Uterus (tissue), 2 donors: ENCODE measurements at regions not wholly inside any gene's neighbourhood (a gene's known extent, or its start where the extent isn't known, plus 50 kb on each side); places are given as distances from the start of the nearest gene placed in this dataset.

Experiments used
- POLR2A ChIP-seq, 2 donors: fragments of 450-650 bp; IDR thresholded peaks; one replicate each; pipeline ENCODE4 v1.6.1; 2016; ENCODE audit warnings: antibody characterized with exemption in 2 of 2, mild to moderate bottlenecking in 1 of 2, moderate library complexity in 1 of 2
- TF ChIP-seq, protein P1 (sequence below), 4 experiments: fragments of 200-600 bp in 2 of 4; fragments of 450-650 bp in 2 of 4; sonication (generic) in 2 of 4; IDR thresholded peaks; one replicate each; pipeline ENCODE4 v1.5.1; 2016 to 2019; ENCODE audit warnings: antibody characterized with exemption in 4 of 4, mild to moderate bottlenecking in 2 of 4, moderate library complexity in 1 of 4

DNA sequence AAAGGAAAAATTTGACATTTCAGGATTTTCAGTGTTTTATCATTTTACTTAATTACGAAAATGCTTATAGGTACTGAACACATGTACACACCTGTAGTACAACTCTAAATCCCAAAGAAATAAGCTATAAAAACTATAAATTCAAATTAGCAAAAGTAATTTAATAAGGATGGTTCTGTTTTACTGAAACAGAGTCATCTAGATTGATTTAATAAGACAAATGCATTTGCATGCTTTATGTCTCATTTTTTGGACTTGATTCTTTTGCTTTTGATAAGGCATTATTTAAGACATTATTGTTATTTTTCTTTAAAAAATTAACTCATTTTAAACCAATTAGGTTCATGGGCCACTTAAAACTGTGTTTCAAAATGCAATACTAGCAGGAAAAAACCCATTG lies 201.2 kb downstream of the PIK3R1 start:
- TF ChIP-seq, protein P1, sequence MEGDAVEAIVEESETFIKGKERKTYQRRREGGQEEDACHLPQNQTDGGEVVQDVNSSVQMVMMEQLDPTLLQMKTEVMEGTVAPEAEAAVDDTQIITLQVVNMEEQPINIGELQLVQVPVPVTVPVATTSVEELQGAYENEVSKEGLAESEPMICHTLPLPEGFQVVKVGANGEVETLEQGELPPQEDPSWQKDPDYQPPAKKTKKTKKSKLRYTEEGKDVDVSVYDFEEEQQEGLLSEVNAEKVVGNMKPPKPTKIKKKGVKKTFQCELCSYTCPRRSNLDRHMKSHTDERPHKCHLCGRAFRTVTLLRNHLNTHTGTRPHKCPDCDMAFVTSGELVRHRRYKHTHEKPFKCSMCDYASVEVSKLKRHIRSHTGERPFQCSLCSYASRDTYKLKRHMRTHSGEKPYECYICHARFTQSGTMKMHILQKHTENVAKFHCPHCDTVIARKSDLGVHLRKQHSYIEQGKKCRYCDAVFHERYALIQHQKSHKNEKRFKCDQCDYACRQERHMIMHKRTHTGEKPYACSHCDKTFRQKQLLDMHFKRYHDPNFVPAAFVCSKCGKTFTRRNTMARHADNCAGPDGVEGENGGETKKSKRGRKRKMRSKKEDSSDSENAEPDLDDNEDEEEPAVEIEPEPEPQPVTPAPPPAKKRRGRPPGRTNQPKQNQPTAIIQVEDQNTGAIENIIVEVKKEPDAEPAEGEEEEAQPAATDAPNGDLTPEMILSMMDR (IDR thresholded peaks at IDR 0.05), result no peak
- no peak for TF ChIP-seq POLR2A (IDR thresholded peaks at IDR 0.05)
